Ramos (cell line): ENCODE measurements at regions not wholly inside any gene's neighbourhood (a gene's known extent, or its start where the extent isn't known, plus 50 kb on each side); places are given as distances from the start of the nearest gene placed in this dataset.
"Not testable (repeated sequence)": the region's sequence is repeated elsewhere in the genome, so short reads cannot be mapped to it uniquely, and the experiment has no call there.

Experiments
- in situ Hi-C: fragments of 300-500 bp; cut with MboI; formaldehyde crosslinking; loops from one replicate; pipeline ENCODE4 v1.14.3; 2022; ENCODE audit warnings: low sequenced_read_pairs; ENCODE audit not compliant: unreplicated experiment

DNA sequence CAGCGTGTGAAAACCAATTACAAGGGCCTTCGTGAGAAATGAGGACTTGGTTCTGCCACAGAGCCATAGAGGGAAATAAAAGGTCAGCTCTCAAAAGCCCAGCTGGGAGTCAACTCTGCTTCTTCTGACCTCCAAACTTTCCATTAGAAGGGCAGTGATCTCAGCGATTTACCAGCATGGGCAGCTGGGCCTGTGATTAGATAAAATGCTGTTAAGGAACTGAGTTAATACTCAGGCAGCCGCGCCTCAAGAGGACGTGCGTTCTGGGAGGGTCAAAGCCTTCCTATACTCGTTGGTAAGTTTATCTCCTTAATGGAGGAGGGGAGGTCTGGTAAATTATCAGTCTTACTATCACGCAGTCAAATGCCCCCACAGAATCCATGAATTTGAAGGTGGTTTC lies 480.2 kb upstream of the ERCC4 start:
- in situ Hi-C loops = no loop called here

DNA sequence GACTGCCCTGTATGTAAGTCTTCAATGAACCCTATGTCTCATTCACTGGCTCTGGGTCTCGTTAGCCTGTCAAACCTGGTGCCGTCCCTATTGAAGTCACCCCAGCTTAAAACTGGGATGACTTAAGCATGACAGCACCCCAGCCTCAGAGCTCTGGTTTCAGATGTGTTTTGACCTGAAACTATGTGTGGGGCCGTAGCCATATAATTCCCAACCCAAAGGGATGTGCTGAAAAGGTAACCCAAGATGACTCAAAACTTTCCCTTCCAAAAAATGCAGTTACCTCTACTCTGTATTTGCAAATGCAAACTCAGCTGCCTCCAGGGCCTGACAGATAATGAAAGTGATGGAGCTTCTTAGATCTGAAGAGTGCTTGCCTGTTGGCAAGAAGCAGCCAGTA lies 478.3 kb upstream of the ERCC4 start:
- in situ Hi-C loops = no loop called here

DNA sequence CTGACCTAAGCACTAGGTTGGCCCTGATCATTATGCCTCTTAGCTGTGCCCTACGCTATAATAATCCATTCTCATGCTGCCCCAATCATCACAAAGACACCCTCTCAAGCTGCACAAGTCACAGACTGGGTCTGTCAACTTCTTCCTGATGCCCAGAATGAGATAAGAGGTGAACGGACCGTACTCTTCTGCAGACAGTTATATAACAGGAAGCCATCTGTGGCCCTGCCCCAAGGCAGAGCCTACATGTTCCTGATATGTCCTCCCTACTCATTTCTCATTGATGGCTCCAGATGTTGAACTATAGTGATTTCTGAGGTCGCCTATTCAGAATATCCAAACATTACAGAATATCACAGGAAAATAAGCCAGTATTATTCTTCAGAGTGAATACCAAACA lies 471.6 kb upstream of the ERCC4 start:
- in situ Hi-C loops = no loop called here

DNA sequence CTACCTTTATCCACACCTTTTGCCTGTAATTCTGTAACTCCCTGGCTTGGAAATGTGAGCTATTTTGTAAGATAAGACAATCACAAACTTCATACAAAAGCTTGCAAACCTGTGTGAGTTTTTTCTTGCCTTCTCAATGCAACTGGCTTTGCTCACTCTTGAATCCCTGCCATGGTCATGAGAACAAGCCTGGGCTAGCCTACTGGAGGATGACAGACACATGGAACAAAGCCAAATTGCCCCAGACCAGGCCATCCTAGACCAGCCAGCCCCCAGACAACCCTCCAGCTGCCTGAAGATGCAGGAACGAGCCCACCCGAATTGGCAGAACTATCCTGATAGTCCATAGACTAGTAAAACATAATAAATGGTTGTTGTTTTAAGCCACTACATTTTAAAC lies 466.6 kb upstream of the ERCC4 start:
- in situ Hi-C loops = loop anchor here (5.0 kb wide), 1 partner anchor 561 kb away; no protein-coding TSS in a partner anchor

DNA sequence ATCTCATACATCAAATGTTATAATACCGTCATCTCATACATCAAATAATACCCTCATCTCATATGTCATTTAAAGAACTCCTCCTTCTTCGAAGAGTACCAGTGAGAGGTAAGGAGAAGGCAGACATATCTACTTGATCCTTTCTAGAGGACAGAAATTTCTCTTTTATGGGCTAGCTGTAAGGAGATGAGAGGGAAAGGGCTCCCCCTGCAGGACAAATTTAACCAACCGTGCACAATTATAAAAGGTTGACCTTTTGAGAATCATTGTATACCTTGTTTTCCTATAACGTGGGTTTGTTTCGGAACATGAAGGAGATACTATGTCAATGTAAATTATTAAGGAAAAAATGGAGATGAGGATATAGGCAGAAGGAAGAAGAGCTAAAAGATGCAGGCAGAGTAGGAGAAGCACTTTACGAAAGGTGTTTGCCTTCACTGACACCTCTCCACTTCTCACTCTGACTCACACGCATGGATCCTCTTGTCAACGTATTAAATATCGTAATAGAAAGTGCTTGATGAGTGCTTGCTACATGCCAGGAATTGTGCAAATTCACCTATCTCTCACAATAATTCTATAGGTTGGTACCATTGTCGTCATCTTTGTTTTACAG lies 465.9 kb upstream of the ERCC4 start:
- in situ Hi-C loops = loop anchor here (5.0 kb wide), 1 partner anchor 562 kb away; no protein-coding TSS in a partner anchor

DNA sequence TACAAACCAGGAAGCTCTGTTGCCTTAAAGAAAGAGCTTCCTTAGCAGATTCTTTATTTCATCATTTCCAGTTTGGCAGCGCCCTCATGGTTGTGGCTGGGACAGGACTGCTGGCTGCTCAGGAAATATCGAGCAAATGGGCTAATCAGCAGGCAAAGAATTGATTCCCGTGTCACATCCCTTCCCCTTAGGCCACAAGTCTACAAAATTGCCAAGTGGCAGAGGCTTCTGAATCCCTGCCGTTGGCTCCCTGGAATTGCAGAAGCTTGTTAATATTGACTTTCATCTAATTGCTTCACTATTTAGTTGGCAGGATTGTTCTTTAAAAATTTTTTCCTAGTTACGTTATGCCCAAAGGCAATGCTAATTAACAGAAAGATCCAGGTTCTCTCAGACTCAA lies 456.3 kb upstream of the ERCC4 start:
- in situ Hi-C loops = no loop called here

DNA sequence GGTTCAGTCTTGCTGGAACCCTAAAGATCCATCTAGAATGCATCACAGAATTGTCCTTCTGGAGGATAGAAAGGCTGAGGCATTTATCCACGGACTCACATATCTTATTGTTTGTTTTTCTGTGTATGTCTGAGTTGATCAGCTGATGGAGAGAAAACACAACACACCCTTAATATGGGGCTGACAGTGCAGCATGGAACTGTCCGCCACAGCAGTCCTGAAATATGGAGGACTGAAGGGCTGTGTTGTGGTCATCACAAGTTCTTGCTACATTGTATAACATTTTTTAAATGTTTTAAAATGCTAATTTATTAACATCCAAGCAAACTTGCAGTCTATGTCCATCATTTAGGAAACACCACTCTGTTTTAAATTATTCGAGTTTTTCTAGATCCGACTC lies 448.9 kb upstream of the ERCC4 start:
- in situ Hi-C loops = no loop called here

DNA sequence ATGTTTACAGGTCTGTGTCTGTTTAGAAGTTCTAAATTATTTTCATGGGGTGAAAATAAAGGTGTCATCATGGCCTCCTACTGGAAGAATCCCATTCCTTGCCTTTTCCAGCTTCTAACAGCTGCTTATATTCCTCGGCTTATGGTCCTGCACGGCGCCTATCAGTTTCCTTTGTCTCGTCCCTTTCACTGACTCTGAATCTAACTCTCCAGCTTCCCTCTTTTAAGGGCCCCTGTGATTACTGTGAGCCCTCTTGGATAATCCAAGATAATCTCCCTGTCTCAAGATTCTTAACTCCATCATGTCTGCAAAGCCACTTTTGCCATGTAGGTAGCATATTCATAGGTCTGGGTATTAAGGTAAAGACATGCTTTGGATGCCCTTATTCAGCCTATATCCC lies 441.0 kb upstream of the ERCC4 start:
- in situ Hi-C loops = no loop called here

DNA sequence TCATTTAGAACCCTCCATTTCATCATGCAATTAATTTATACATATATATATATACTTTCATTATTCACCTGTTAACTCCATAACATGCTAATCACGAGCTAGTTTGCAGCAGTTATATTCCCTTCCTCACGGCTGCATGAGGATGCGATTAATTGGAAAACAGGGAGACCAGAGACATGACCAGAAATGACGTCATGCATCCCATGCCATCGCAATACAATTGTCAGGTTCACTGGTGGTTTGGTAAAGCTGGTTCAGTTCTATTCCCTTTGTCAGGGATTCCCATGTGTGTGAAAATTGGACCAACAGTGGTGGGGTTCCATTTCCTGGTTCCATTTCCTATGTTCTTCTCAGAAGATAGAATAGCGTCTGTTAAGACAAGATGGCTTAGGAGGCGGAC lies 440.4 kb upstream of the ERCC4 start:
- in situ Hi-C loops = no loop called here

DNA sequence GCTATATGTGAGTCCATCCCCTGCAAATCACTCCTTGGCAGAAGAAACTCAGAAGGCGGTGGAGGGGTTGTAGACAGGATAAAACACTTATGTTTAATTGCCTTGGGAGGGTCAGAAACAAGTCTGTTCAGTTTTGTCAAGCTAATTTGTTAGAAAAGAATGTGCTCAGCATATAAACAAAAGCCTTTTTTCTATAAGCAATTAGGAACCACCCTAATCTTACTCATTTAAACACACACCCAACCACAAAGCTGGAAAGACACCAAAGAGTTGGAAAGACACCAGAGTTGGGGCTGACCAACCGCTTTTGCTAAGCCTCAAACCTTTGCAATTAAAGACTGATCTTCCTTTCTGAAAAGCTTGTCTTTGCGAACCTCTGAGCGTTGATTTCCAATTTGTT lies 439.2 kb upstream of the ERCC4 start:
- in situ Hi-C loops = no loop called here

DNA sequence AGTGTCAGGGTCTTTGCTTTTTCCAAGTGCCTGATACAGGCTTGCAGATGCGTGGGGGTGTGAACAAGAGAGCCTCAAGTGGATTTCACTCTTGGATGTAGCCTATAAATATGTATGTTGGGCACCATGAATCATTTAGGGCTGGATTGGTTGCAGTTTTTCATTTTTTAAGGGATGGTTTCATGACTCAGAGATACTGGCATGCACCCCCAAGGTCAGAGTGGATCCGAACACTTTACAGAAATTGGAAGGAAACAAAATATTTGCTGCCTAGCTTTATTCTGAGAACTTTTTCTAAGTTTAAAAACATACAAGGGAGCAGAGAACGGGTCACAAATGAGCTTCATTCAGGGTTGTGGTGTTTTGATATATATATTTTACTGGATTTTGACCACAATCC lies 436.8 kb upstream of the ERCC4 start:
- in situ Hi-C loops = no loop called here

DNA sequence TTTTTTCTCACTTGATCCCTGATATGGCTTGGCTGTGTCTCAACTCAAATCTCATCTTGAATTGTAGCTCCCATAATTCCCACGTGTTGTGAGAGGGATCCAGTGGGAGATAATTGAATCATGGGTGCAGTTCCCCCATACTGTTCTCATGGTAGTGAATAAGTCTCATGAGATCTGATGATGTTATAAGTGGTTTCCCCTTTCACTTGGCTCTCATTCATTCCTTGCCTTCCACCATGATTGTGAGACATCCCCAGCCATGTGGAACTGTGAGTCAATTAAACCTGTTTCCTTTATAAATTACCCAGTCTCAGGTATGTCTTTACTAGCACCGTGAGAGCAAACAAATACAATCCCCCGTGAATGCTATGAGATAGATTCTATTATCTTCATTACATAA lies 430.5 kb upstream of the ERCC4 start:
- in situ Hi-C loops = not testable (repeated sequence)

DNA sequence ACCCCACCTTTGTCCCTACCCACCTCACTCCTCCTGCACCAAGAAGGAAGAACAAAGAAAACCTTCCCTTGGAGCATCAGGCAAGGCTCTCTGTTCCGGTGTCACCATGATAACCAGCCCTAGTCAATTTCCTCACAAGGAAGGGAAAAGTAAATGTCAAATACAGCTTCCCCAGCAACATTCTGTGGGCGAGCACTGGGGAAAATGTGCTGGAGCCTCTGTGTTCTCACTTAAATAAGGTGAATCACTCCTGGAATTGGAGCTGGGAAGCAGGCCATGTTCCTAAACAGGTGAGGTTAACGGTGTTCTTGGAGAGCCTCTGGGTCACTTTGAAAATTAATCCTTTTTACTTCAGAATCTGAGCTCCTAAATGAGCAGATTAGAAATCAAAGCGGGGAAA lies 427.9 kb upstream of the ERCC4 start:
- in situ Hi-C loops = no loop called here

DNA sequence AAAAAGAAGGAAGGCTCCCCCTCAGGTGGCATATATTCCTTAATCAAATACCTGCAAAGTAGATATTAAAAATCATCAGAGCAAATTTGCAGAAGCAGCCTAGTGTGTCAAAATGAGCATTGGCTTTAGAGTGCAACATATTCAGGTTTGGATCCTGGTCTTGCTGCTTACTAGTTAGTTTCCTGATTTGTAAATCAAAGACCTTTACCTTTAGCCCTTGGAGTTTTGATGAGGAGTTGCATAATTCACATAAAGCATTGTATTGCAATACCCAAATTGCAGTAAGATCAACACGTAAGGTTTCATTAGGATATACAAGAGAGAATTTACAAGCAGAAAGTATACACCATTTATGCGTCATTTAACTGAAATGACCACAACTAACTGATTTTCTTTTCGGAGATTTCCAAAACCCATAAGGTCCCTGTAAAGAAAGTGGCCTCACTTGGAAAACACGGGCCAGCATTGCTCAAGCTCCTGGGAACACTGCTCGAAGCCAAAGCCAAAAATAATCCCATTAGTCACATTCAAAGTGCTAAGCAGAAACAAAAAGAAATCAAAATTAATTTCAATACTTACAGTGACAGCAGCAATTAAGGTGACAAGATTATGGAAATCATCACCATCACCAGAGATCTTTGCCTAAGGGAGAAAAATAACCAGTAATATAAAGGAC lies 415.9 kb upstream of the ERCC4 start:
- in situ Hi-C loops = no loop called here

DNA sequence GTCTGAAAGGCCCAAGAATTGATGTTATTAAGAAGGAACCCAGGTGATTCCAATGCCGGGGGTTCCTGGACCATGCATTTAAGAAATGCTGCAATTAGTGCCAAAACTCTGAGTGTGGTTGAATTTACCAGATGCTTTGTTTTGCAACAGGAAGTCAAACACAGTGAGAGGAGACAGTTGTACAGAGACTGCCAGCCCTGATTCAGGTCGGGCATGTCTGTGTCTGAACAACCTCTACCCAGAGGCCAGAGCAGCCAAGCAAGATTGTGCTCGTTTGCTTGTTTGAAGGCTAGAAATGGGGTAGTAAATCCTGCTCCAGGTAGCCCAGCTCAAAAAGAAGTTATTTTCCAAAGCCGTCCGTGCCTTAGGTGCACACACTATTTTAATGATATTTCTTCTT lies 412.4 kb upstream of the ERCC4 start:
- in situ Hi-C loops = no loop called here

DNA sequence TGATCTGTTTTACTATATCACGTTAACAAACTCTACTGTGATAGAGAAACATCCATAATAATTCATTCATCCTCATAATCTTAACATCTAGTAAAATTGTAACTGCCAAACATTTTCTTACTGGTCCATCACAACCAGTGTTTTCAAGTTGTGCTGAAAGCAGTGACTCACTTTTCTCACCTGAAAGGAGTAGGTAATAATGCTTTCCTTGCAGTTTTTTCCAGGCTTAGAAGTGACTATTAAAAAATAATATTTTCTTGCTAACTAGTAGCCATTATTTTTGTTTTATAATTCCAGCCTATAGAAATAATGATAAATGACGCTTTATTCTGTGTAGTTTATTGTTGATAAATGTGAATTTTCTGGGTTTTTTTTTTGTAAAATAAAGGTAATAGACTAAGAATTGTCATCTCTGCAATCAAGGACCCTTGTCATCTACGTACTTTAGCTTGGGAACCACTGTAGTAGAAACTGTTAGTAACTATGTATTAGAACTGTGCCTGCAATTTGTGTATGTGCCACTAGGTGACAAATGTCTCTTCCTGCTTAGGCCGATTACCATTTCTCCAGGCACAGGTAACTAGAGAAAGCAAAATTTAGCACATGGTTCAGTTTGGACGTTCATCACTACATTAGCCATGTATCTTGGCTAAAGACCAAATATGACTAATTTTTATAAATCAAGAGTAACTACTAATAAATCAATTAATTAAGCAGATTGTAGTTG lies 409.4 kb upstream of the ERCC4 start:
- in situ Hi-C loops = no loop called here

DNA sequence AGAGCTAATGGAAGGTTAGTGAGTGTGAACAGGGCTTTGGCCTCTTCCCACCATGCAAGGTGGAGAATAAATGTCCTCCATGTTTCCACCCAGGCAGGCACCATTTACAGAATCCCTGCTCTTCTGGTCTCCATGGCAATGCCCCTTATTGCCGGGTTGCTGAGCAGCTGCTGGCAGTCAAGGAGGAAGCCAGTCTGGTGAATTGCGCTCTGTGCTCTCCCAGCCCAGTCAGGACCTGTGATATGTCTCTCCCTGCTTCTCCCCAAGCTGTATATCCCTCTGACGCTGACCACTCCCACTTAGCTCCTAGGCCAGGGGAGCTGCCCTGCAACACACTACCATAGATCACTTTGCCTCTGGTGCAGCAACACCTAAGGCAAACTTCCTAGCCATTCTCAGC lies 402.1 kb upstream of the ERCC4 start:
- in situ Hi-C loops = no loop called here

DNA sequence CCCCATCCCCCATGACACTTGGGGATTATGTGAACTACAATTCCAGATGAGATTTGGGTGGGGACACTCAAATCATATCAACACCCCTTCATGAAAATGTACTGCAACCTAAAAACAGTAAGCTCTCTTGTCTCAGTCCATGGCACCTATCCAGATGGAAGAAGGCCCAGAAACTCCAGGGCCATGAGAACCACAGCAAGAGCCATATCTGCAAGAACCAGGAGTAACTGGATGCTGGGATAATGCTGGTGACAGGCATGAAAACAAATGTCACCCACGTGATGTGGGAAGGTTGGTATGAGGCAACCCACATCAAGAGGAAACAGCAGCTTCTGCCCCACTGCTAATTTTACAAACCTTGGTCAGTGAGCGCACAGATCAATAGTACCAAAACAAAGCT lies 400.1 kb upstream of the ERCC4 start:
- in situ Hi-C loops = no loop called here

DNA sequence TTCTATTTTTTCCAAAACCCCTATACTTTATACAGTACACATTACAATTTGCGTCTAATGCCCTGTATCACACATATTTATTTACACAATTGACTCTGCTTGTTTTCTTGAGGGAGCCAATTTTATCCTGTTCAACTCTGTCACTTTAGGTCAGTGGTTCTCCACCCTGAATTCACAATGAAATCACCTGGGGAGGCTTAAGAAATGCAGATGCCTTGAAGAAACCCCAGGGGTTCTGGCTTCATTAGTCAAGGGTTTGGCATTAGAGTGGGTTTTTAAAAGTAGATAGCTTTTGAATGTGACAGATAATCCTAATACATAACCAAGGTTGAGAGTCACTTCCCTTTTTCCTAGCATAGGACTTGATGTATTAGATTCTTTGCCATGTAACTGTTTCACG lies 398.6 kb upstream of the ERCC4 start:
- in situ Hi-C loops = no loop called here

DNA sequence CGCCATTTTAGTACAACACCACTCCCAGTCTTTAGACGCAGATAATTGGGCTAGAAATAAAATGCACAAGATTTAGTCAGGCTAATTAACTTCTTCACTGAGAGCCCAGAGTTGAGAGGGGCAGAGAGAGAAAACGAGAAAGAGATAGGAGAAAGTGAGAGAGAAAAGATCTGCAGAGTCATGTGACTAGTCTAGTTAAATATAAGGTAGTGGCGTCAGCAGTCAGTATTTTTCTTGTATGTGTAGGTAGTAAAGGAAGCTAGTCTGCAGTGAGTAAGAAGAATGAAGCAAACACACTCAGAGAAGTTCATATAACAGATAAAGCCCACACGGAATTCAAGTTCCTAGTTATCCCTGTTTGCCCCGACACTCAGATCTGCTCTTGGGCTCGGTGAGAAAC lies 392.6 kb upstream of the ERCC4 start:
- in situ Hi-C loops = no loop called here

DNA sequence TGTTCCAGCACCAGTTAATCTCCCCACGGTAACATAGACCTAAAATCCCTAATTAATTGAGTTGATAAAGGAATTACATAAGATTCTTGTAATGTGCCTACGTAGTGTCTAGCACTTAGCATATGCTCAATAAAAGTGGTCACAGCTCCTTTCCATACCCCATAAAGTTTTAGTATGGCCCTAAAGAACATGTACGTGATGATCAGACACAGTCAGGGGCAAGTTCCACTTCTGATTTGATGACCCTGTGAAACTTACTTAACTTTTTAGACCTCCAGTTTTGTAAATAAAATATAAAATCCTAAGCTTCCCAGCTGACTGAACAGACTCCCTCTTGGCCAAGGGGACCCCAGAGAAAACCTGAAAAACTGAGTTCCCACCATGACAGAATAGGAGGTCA lies 391.3 kb upstream of the ERCC4 start:
- in situ Hi-C loops = no loop called here
